ENCODE measurements at regions not wholly inside any gene's neighbourhood (a gene's known extent, or its start where the extent isn't known, plus 50 kb on each side); places are given as distances from the start of the nearest gene placed in this dataset.

DNA sequence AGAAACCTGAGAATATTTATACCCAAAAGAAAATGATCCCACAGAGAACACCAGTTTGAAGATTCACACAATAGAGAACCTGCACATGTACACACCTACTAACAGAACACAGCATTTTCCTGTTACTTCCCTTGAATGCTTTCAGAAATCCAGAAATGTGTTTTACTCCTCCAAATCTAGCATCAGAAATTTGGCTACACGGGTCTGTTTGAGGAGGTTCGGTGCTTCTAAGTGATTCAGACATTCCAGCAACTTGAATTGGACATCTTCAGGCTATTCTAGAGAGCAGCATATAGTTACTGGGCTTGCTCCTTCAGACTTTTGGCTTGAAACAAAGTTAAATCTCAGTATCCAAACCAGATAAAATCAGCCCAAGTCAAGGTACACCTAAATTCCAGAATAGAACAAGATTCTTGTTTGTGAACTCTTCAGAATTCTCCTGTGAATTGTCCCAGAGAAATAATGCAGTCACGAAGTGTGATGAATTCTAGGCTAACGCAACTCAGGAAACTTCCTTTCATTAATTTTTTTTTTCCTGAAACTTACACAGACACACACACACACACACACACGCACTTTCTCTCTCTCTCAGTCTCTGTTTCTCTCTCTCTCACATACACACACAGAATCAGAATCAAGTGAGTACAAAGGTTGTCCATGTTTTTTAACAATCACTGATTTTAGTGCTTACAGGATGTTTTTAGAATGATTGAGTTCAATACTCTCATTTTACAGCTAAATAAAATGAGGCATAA, 278.4 kb upstream of the SNX7 start:
- DNase-seq (ENCODE audit: low spot score): no peak

DNA sequence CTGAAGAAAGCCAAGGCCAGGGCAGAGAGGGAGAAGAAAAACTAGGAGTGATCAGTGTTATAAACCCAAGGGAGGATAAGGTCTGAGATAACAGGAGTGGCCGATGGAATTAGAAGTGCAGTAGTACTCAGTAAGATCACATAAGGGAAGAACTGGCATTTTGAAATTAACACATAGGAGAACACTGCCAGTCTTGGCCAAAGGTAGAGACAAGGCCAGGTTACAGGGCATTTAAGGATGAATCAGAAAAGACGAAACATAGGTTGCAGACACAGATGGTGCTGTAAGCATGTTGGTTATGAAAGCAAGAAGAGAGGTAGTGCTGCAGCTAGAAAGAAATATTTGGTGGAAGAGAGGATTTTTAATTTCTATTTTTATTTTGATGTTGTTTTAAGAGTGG, 278.9 kb upstream of the SNX7 start:
- DNase-seq (ENCODE audit: low spot score): no peak

GRCh38 chr1:98374098-98374497, 287.4 kb upstream of the SNX7 start:
- no peak for DNase-seq (ENCODE audit: low spot score)

DNA sequence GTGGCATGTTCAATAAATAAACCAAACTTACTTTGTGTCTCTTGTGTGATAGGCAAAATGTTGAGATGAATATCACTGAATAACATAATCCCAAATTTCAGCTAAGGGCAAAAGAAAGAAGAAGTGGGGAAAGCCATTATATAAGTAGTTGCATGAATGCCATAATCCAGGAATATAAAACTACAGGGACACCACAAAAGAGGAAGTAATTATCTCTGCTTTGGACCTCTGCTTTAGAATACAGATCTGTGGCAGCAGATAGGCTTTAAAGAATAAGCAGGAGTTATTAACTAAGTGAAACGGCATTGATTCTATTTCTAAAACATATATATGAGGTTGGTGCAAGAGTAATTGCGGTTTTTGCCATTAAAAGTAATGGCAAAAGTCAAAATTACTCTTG, 288.5 kb upstream of the SNX7 start:
- no peak for DNase-seq (ENCODE audit: low spot score)

DNA sequence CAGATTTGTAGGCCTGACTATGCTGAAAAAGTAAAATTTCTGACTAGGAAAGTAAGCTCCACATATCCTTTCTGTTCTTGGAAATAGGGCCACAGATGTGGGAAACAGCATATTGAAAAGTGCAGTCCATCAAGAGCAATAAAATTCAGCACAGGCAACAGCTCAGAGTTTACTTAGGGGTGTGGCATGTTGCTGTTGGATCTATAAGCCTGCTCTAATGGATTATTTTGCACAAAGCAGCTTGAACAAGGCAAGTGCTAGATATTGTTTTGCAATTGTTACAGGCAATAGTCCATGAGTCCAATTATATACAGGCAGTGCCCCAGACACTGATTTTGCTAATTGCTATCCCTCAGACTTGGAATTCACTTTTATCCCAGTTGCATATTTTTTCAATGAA, 289.8 kb upstream of the SNX7 start:
- no peak for DNase-seq (ENCODE audit: low spot score)

GRCh38 chr1:98369463-98369862, 292.1 kb upstream of the SNX7 start:
- DNase-seq (ENCODE audit: low spot score): no peak

- no peak for DNase-seq (ENCODE audit: low spot score)
Measured at GRCh38 chr1:98368995-98369394, 292.5 kb upstream of the SNX7 start.

DNA sequence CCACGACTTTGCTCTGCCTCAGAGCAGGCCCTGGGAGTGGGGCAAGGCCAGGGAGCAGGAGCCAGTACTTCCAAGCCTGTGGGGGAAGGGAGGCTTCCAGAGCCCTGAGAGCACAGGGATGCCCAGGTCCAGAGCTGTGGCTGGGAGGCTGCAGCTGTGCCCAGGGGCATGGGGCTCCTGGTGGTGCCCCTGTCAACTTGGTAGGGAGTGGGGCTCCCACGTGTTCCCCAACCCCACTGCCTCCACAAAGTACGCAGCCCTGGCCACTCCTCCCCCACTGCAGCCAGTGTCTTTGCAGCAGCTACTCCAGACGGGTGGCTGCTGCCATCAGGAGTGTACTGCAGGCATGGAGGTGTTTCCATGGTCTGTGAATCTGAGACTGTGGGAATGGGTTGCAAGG, 294.1 kb upstream of the SNX7 start:
- no peak for DNase-seq (ENCODE audit: low spot score)

- DNase-seq (ENCODE audit: low spot score): no peak
Measured at GRCh38 chr1:98366343-98366742, 295.2 kb upstream of the SNX7 start.

- DNase-seq (ENCODE audit: low spot score): no peak
Measured at GRCh38 chr1:98364544-98364943, 297.0 kb upstream of the SNX7 start.

DNA sequence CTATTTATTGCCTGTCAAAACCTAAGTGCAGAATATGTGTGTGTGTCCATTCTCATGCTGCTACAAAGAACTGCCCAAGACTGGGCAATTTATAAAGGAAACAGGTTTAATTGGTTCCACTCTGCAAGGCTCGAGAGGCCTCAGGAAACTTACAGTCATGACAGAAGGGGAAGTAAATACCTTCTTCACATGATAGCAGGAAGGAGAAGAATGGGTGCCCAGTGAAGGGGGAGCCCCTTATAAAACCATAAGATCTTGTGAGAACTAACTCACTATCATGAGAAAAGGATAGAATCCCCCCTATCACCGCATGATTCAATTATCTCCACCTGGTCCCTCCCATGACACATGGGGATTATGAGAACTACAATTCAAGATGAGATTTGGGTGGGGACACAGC, 300.7 kb upstream of the SNX7 start:
- DNase-seq (ENCODE audit: low spot score): no peak

DNA sequence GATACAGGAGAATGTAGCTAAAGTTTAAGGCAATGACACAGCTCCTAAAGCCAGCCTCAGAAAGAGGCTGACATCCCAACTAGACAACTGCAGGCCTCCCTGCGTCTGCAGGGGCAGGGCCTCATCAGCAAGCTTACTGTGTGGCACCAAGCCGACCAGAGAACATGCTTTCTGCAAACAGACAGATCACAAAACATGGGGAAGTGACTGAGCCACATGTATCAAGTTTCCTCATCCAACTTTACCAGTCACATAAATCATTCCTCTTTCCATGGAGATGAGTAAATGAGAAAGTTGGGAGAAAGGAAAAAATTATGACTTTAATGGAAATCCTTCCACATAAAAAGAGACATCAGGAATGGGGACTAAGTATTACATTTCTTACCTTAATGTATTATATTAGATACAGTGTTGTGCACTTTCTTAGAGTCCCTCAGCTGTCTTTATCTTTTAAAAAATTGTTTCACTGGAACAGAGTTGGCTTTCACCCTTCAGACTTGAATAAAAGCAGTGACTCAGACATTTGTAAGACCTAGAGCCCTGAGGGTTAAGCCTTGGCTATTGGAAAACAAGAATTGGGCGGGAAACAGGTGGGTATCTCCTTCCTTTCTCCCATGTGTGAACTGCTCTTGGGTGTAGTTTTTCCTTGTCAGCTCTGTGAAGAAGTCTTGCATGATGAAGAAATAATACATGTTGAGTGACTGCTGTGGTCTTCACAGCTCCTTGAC, 305.7 kb upstream of the SNX7 start:
- DNase-seq (ENCODE audit: low spot score): no peak

GRCh38 chr1:98352378-98352777, 309.1 kb upstream of the SNX7 start:
- DNase-seq (ENCODE audit: low spot score): no peak

DNA sequence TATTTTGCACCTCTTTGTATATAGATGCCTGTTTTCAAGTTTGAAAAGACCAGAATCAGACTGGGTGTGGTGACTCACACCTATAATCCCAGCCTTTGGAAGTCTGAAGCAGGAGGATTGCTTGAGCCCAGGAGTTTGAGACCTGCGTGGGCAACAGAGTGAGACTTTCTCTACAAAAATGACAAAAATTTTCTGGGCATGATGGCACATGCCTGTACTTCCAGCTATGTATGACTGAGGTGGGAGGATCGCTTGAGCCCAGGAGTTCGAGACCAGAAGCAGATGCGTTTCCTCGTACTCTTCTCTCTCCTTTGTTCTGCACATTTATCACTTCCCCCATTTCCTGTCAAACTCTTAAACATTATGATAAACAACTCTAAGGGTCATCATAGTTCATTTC, 310.0 kb upstream of the SNX7 start:
- DNase-seq (ENCODE audit: low spot score): no peak

- DNase-seq (ENCODE audit: low spot score): no peak
Measured at GRCh38 chr1:98345417-98345816, 316.1 kb upstream of the SNX7 start.

DNA sequence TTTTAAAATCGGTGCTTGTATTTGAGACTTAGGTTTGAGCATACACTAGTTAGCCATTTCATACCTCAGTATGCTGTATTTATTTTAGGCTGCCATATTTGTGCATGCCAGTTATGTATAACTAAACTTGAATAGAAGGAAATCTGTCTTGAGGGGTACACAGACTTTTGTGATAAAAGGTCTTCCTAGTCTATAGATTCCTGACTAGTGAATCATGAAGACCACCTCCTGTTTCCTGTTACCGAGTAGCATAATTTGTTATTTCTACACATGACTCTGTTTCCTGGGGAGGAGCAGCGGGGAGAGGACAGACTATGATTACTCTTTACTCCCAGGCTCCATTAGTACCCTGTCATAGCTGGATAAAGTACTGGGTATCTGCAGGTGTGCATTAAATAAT, 316.8 kb upstream of the SNX7 start:
- DNase-seq (ENCODE audit: low spot score): no peak

DNA sequence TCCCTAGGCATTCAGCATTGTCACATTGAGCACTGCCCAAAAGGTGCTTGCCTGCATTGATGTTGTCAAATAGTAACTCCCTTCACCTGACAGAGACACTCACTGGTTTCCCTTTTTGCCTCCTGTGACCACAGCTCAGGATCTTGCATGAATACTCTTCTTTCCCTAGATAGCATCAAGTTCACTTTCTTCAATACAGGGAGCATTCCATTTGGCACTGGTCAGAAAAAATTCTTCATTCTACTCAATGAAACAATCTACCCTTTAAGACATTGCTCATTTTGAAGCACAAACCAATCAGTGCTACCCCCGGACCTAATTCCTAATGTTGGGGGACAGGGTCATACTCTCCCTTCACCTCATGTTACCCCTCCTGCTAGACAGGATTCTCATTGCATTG, 319.0 kb upstream of the SNX7 start:
- DNase-seq (ENCODE audit: low spot score): no peak

GRCh38 chr1:98340511-98340910, 321.0 kb upstream of the SNX7 start:
- DNase-seq (ENCODE audit: low spot score): no peak

GRCh38 chr1:98336472-98337083, 324.9 kb upstream of the SNX7 start:
- no peak for DNase-seq (ENCODE audit: low spot score)

GRCh38 chr1:98333936-98334335, 327.6 kb upstream of the SNX7 start:
- no peak for DNase-seq (ENCODE audit: low spot score)

DNA sequence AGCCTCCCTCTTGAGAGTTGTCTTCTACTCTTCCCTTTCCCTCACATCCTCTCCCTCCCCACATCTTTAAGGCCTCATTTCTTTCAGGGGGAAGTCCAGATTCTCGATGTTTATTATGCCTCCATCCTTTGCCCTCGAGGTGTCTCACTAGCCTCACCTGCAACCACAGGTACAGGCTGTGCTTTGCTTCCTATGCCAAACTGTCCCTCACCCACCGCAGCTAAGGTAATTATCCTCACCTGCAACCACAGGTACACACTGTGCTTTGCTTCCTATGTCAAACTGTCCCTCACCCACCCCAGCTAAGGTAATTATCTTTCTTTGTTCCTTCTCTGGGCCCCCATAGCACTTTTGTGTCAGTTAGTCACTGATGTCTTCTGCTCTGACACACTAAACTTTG, 328.1 kb upstream of the SNX7 start:
- no peak for DNase-seq (ENCODE audit: low spot score)

- no peak for DNase-seq (ENCODE audit: low spot score)
Measured at GRCh38 chr1:98331718-98332311, 329.7 kb upstream of the SNX7 start.

DNA sequence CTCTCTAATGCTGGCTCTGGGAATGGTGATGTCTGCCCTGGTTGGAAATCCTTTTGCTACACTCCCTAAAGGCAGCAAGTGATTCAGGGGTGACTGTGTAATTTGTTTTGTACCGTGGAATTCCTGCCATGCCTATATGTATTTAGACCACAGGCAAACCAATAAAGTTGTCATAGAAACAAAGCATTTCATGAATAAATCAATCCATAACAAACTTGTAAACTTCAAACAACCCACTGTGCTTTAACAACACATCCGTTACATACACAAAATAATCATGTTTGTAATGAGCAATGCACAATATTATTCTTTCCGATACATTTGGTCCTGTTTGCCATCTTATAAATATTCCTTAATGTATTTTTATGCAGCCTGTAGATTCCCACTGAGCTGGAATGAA, 330.3 kb upstream of the SNX7 start:
- no peak for DNase-seq (ENCODE audit: low spot score)
